ENCODE measurements at regions not wholly inside any gene's neighbourhood (a gene's known extent, or its start where the extent isn't known, plus 50 kb on each side); places are given as distances from the start of the nearest gene placed in this dataset.

DNA sequence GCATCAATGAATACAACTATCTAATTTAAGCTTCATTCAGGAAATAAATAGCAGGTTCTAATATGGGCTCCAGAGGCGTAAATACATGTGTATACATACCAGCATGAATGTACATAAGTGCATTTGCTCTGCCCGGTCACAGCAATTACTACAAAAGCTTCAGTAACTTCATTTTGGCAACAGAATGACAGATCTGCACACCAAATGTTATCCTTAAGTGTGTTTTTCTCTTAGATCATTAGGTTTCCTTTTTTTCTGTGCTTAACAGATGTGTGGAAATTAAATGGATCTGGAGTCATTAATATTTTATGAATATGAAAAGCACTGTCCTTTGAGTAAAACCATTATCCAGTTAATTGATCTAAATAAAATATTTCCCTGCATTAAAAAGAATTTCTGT is 159.0 kb upstream of the MEOX2 start:
- TF ChIP-seq, protein P1, sequence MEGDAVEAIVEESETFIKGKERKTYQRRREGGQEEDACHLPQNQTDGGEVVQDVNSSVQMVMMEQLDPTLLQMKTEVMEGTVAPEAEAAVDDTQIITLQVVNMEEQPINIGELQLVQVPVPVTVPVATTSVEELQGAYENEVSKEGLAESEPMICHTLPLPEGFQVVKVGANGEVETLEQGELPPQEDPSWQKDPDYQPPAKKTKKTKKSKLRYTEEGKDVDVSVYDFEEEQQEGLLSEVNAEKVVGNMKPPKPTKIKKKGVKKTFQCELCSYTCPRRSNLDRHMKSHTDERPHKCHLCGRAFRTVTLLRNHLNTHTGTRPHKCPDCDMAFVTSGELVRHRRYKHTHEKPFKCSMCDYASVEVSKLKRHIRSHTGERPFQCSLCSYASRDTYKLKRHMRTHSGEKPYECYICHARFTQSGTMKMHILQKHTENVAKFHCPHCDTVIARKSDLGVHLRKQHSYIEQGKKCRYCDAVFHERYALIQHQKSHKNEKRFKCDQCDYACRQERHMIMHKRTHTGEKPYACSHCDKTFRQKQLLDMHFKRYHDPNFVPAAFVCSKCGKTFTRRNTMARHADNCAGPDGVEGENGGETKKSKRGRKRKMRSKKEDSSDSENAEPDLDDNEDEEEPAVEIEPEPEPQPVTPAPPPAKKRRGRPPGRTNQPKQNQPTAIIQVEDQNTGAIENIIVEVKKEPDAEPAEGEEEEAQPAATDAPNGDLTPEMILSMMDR (IDR thresholded peaks at IDR 0.05), result no peak
- no peak for TF ChIP-seq POLR2A (IDR thresholded peaks at IDR 0.05)
- TF ChIP-seq POLR2AphosphoS5 (IDR thresholded peaks at IDR 0.05), result no peak

Measured in prostate gland (tissue), 2 donors.